Neural progenitor cell (in vitro differentiated cells): ENCODE measurements at regions not wholly inside any gene's neighbourhood (a gene's known extent, or its start where the extent isn't known, plus 50 kb on each side); places are given as distances from the start of the nearest gene placed in this dataset.

ENCODE experiments used
- EZH2 ChIP-seq: fragments of 200-600 bp; sonication (generic); IDR thresholded peaks from 2 replicates; pipeline ENCODE4 v1.6.1; 2017; ENCODE audit warnings: antibody characterized with exemption, mild to moderate bottlenecking, moderate library complexity
- EZH2phosphoT487 ChIP-seq: fragments of 200-600 bp; sonication (generic); IDR thresholded peaks from 2 replicates; pipeline ENCODE4 v1.6.1; 2017; ENCODE audit warnings: antibody characterized with exemption
- TF ChIP-seq, protein P1 (sequence below): fragments of 200-600 bp; sonication (generic); IDR thresholded peaks from 2 replicates; pipeline ENCODE4 v1.5.1; 2017; ENCODE audit warnings: antibody characterized with exemption, mild to moderate bottlenecking

DNA sequence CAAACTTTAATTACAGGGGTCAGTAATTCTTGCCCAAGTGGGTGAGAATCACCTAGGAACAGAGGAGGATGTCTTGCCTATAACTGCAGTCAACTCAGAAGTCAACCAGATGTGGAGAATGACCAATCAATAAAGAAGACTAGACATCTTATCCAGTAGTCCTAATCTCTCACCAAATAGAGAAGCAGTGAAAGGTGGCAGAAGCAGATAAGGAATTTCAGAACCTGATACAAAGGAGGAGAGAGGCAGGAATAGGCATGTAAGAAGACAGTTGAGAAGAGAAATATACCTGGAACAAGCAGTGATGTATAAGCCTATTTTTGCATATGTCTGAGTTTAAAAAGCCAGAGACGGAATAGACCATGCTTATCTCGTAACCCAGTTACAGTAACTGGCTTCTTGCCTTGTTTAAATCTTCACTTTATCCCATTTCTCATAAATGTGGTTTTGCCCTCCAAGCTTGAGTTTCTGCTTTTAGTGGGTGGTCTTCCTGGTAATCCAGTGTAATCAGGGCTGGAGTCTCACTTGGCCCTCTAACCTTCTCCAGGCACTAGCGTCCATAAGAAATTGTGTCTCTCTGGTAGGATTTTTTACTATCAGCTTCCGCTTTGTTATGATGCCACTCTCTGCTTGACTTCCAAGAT is 401.0 kb downstream of the SUCLG1 start:
- TF ChIP-seq, protein P1, sequence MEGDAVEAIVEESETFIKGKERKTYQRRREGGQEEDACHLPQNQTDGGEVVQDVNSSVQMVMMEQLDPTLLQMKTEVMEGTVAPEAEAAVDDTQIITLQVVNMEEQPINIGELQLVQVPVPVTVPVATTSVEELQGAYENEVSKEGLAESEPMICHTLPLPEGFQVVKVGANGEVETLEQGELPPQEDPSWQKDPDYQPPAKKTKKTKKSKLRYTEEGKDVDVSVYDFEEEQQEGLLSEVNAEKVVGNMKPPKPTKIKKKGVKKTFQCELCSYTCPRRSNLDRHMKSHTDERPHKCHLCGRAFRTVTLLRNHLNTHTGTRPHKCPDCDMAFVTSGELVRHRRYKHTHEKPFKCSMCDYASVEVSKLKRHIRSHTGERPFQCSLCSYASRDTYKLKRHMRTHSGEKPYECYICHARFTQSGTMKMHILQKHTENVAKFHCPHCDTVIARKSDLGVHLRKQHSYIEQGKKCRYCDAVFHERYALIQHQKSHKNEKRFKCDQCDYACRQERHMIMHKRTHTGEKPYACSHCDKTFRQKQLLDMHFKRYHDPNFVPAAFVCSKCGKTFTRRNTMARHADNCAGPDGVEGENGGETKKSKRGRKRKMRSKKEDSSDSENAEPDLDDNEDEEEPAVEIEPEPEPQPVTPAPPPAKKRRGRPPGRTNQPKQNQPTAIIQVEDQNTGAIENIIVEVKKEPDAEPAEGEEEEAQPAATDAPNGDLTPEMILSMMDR = no peak
- TF ChIP-seq EZH2 (no peak), EZH2phosphoT487 (no peak)
